ENCODE measurements at regions not wholly inside any gene's neighbourhood (a gene's known extent, or its start where the extent isn't known, plus 50 kb on each side); places are given as distances from the start of the nearest gene placed in this dataset.

- TF ChIP-seq CTCF (IDR thresholded peaks at IDR 0.05) (no peak), POLR2A (IDR thresholded peaks at IDR 0.05; ENCODE audit: low read depth) (no peak), POLR2AphosphoS5 (IDR thresholded peaks at IDR 0.05) (no peak), EP300 (IDR thresholded peaks at IDR 0.05) (no peak)
Observed at GRCh38 chr15:58318517-58318916, 113.3 kb upstream of the LIPC start.
